WTC11 (cell line): ENCODE measurements at regions not wholly inside any gene's neighbourhood (a gene's known extent, or its start where the extent isn't known, plus 50 kb on each side); places are given as distances from the start of the nearest gene placed in this dataset.

Experiments
- ATAC-seq: fragments of 200-7000 bp; cut with Tn5 transposase; 2 replicates; pipeline ENCODE4 v1.10.0; 2021; ENCODE audit warnings: mild to moderate bottlenecking, moderate library complexity
- CTCF ChIA-PET: fragments of 300-600 bp; sonication (Branson Sonifier 250); formaldehyde crosslinking; loops from one replicate; lab custom pipeline; 2021; ENCODE audit warnings: antibody characterized with exemption; lab: Charles Lee
- POLR2A ChIA-PET: fragments of 350-600 bp; sonication (Branson Sonifier 250); formaldehyde crosslinking; loops from one replicate; lab custom pipeline; 2021; ENCODE audit warnings: antibody characterized with exemption; lab: Charles Lee
- DNase-seq: peaks from one replicate; pipeline ENCODE4 v3.0.0; 2021; ENCODE audit warnings: low spot score
- H3K27ac Mint-ChIP-seq: 2 replicates; pipeline ENCODE4 v1.8.0; 2021; ENCODE audit warnings: mixed read lengths
- H3K27me3 Mint-ChIP-seq: 2 replicates; pipeline ENCODE4 v1.8.0; 2021; ENCODE audit warnings: low read depth, mild to moderate bottlenecking, moderate library complexity, mixed read lengths
- H3K36me3 Mint-ChIP-seq: 2 replicates; pipeline ENCODE4 v1.8.0; 2021; ENCODE audit warnings: mixed read lengths
- H3K4me1 Mint-ChIP-seq: 2 replicates; pipeline ENCODE4 v1.8.0; 2022; ENCODE audit warnings: mixed read lengths
- H3K4me3 Mint-ChIP-seq: 2 replicates; pipeline ENCODE4 v1.8.0; 2021; ENCODE audit warnings: mild to moderate bottlenecking, moderate library complexity, mixed read lengths
- H3K9me3 Mint-ChIP-seq: 2 replicates; pipeline ENCODE4 v1.8.0; 2021; ENCODE audit warnings: mixed read lengths
- ELF4 ChIP-seq: sonication (generic); formaldehyde crosslinking; IDR thresholded peaks from 2 replicates; pipeline ENCODE4 v1.8.1; 2022; ENCODE audit warnings: low read depth, mild to moderate bottlenecking, moderate library complexity, missing genetic modification reagents
- FOXK1 ChIP-seq: sonication (generic); formaldehyde crosslinking; IDR thresholded peaks from 2 replicates; pipeline ENCODE4 v1.8.0; 2022; ENCODE audit warnings: mild to moderate bottlenecking, moderate library complexity, missing genetic modification reagents
- GRHL2 ChIP-seq: fragments of 250-450 bp; sonication (Bioruptor Pico); IDR thresholded peaks from 2 replicates; pipeline ENCODE4 v1.8.0; 2022; ENCODE audit warnings: mild to moderate bottlenecking, moderate library complexity; ENCODE audit not compliant: insufficient replicate concordance, severe bottlenecking
- IRF1 ChIP-seq: sonication (generic); formaldehyde crosslinking; IDR thresholded peaks from 2 replicates; pipeline ENCODE4 v1.8.0; 2023; ENCODE audit warnings: missing genetic modification reagents
- MXD4 ChIP-seq: fragments of 250-450 bp; sonication (Bioruptor Pico); IDR thresholded peaks from 2 replicates; pipeline ENCODE4 v1.8.0; 2021; ENCODE audit warnings: mild to moderate bottlenecking, moderate library complexity, borderline replicate concordance
- ZNF121 ChIP-seq: sonication (generic); formaldehyde crosslinking; IDR thresholded peaks from 2 replicates; pipeline ENCODE4 v1.8.0; 2023; ENCODE audit warnings: missing genetic modification reagents
- ZNF263 ChIP-seq: sonication (generic); formaldehyde crosslinking; IDR thresholded peaks from 2 replicates; pipeline ENCODE4 v1.8.1; 2022; ENCODE audit warnings: low read depth, mild to moderate bottlenecking, moderate library complexity, missing genetic modification reagents
- ZNF281 ChIP-seq: sonication (generic); formaldehyde crosslinking; IDR thresholded peaks from 2 replicates; pipeline ENCODE4 v1.8.0; 2023; ENCODE audit warnings: mild to moderate bottlenecking, missing genetic modification reagents
- ZNF532 ChIP-seq: fragments of 250-450 bp; sonication (Bioruptor Pico); IDR thresholded peaks from 2 replicates; pipeline ENCODE4 v1.9.0; 2021; ENCODE audit warnings: mild to moderate bottlenecking, borderline replicate concordance
- ZSCAN18 ChIP-seq: fragments of 250-450 bp; sonication (Bioruptor Pico); IDR thresholded peaks from 2 replicates; pipeline ENCODE4 v2.1.2; 2022; ENCODE audit warnings: mild to moderate bottlenecking, moderate library complexity
- TF ChIP-seq, protein P1 (sequence below): sonication (generic); formaldehyde crosslinking; IDR thresholded peaks from 2 replicates; pipeline ENCODE4 v1.8.0; 2022; ENCODE audit warnings: missing genetic modification reagents
- TF ChIP-seq, protein P2 (sequence below): sonication (generic); formaldehyde crosslinking; IDR thresholded peaks from 2 replicates; pipeline ENCODE4 v1.8.0; 2022; ENCODE audit warnings: mild to moderate bottlenecking, missing genetic modification reagents
- TF ChIP-seq, protein P3 (sequence below): sonication (generic); formaldehyde crosslinking; IDR thresholded peaks from 2 replicates; pipeline ENCODE4 v1.8.1; 2023; ENCODE audit warnings: mild to moderate bottlenecking, missing genetic modification reagents, moderate library complexity
- TF ChIP-seq, protein P4 (sequence below): sonication (generic); formaldehyde crosslinking; IDR thresholded peaks from 2 replicates; pipeline ENCODE4 v1.8.0; 2022; ENCODE audit warnings: mild to moderate bottlenecking, missing genetic modification reagents
- TF ChIP-seq, protein P5 (sequence below): sonication (generic); formaldehyde crosslinking; conservative IDR thresholded peaks from 2 replicates; pipeline ENCODE4 v1.8.1; 2022; ENCODE audit warnings: mild to moderate bottlenecking, missing genetic modification reagents
- TF ChIP-seq, protein P6 (sequence below): fragments of 250-450 bp; sonication (Bioruptor Pico); conservative IDR thresholded peaks from 2 replicates; pipeline ENCODE4 v1.9.0; 2021; ENCODE audit warnings: mild to moderate bottlenecking

DNA sequence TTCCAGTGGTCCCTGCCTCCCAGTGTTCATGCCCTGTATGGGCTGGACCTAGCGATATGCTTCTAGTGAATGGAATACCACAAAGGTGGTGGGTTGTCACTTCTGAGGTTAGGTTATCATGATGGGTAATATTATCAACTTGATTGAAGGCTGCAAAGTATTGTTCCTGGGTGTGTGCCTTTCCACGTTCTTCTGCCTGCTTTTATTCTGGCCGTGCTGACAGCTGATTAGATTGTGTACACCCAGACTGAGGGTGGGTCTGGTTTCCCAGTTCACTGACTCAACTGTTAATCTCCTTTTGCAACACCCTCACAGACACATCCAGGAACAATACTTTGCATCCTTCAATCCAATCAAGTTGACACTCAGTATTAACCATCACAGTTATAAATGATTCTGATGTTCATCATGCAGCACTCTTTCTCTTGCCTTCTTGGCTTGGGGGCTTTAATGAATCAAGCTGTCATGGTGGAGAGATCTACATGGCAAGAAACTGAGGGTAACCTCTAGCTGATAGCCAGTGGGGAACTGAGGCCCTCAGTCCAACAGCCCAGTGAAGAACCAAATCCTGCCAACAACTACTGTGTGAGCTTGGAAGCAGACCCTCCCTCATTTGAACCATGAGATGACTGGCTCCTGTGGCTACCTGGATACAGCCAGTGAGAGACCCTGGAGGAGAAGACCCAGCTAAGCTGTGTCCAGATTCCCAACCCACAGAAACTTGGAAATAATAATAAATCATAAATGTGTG, 63.0 kb upstream of the CELF4 start (continued):
- TF ChIP-seq ZNF263 (CRISPR knock-in tag): no peak
- TF ChIP-seq, protein P1, sequence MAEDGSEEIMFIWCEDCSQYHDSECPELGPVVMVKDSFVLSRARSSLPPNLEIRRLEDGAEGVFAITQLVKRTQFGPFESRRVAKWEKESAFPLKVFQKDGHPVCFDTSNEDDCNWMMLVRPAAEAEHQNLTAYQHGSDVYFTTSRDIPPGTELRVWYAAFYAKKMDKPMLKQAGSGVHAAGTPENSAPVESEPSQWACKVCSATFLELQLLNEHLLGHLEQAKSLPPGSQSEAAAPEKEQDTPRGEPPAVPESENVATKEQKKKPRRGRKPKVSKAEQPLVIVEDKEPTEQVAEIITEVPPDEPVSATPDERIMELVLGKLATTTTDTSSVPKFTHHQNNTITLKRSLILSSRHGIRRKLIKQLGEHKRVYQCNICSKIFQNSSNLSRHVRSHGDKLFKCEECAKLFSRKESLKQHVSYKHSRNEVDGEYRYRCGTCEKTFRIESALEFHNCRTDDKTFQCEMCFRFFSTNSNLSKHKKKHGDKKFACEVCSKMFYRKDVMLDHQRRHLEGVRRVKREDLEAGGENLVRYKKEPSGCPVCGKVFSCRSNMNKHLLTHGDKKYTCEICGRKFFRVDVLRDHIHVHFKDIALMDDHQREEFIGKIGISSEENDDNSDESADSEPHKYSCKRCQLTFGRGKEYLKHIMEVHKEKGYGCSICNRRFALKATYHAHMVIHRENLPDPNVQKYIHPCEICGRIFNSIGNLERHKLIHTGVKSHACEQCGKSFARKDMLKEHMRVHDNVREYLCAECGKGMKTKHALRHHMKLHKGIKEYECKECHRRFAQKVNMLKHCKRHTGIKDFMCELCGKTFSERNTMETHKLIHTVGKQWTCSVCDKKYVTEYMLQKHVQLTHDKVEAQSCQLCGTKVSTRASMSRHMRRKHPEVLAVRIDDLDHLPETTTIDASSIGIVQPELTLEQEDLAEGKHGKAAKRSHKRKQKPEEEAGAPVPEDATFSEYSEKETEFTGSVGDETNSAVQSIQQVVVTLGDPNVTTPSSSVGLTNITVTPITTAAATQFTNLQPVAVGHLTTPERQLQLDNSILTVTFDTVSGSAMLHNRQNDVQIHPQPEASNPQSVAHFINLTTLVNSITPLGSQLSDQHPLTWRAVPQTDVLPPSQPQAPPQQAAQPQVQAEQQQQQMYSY (CRISPR knock-in tag): no peak
- no peak for TF ChIP-seq GRHL2 (CRISPR knock-in tag)
- TF ChIP-seq, protein P2, sequence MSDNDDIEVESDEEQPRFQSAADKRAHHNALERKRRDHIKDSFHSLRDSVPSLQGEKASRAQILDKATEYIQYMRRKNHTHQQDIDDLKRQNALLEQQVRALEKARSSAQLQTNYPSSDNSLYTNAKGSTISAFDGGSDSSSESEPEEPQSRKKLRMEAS (CRISPR knock-in tag): no peak
- TF ChIP-seq, protein P3, sequence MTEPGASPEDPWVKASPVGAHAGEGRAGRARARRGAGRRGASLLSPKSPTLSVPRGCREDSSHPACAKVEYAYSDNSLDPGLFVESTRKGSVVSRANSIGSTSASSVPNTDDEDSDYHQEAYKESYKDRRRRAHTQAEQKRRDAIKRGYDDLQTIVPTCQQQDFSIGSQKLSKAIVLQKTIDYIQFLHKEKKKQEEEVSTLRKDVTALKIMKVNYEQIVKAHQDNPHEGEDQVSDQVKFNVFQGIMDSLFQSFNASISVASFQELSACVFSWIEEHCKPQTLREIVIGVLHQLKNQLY: no peak
- no peak for TF ChIP-seq ELF4 (CRISPR knock-in tag)
- TF ChIP-seq, protein P4, sequence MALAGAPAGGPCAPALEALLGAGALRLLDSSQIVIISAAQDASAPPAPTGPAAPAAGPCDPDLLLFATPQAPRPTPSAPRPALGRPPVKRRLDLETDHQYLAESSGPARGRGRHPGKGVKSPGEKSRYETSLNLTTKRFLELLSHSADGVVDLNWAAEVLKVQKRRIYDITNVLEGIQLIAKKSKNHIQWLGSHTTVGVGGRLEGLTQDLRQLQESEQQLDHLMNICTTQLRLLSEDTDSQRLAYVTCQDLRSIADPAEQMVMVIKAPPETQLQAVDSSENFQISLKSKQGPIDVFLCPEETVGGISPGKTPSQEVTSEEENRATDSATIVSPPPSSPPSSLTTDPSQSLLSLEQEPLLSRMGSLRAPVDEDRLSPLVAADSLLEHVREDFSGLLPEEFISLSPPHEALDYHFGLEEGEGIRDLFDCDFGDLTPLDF: no peak
- TF ChIP-seq, all 79 proteins: peak for 0

- H3K27me3 Mint-ChIP-seq: peaks cover 21% of the 10 kb centered on the region
- H3K4me1 Mint-ChIP-seq: peaks cover 18% of the 10 kb centered on the region
- H3K27ac Mint-ChIP-seq: no peak overlapping the region
- ChIA-PET POLR2A (no interaction called here), CTCF (no interaction called here)
- DNase-seq (no peak), ATAC-seq (no peak)
- H3K4me3 Mint-ChIP-seq: no peak overlapping the region
- H3K9me3 Mint-ChIP-seq: peaks cover 5% of the 10 kb centered on the region; the same call in 1 of the 2 replicates
- H3K36me3 Mint-ChIP-seq: no peaks in the 10 kb centered on the region
- TF ChIP-seq ZNF281 (no peak), ZSCAN18 (CRISPR knock-in tag) (no peak), ZNF121 (CRISPR knock-in tag) (no peak), MXD4 (CRISPR knock-in tag) (no peak), FOXK1 (CRISPR knock-in tag) (no peak), IRF1 (CRISPR knock-in tag) (no peak), ZNF532 (CRISPR knock-in tag) (no peak)
- TF ChIP-seq, protein P5, sequence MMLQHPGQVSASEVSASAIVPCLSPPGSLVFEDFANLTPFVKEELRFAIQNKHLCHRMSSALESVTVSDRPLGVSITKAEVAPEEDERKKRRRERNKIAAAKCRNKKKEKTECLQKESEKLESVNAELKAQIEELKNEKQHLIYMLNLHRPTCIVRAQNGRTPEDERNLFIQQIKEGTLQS: no peak
- TF ChIP-seq, protein P6, sequence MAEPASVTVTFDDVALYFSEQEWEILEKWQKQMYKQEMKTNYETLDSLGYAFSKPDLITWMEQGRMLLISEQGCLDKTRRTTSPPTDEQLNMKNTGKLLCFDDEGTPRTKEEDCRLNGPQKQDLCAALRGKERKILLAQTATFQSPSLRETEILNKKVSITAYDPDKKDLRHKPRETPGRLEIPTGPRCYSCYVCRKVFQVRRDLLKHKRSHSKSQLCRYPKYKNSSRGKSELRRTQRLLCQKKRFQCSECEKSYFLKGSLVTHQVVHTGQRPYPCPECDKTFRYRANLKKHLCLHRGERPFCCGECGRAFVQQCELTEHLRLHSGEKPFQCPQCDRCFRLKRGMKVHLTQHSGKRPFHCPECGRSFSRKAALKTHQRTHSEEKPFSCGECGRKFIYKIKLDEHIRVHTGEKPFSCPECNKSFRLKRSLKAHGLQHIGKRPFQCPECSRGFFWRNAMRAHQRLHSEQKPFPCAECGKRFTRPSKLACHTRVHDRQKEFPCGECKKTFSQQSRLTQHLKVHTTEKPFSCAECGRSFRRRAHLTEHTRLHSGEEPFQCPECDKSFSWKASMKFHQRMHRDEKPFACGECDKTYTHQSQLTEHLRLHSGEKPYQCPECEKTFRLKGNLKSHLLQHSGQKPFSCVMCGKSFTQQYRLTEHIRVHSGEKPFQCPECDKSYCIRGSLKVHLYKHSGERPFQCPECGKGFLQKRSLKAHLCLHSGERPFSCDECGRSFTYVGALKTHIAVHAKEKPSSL (CRISPR knock-in tag): no peak
These were observed 58.7 kb upstream of the CELF4 start for GRCh38 chr18:37624318-37624717.
